PC-9 (cell line): ENCODE measurements at regions not wholly inside any gene's neighbourhood (a gene's known extent, or its start where the extent isn't known, plus 50 kb on each side); places are given as distances from the start of the nearest gene placed in this dataset.

Experiments used
- BruUV-seq: library from RNA; stranded (reverse); fragments of 400-500 nt; replicated peaks from 2 replicates; lab custom pipeline; 2021; lab: Mats Ljungman, UMichigan
- CTCF ChIA-PET: fragments of 300-600 bp; sonication (Branson Sonifier 250); formaldehyde crosslinking; loops from one replicate; lab custom pipeline; 2022; ENCODE audit warnings: antibody characterized with exemption; lab: Charles Lee
- POLR2A ChIA-PET: fragments of 300-600 bp; sonication (Branson Sonifier 250); formaldehyde crosslinking; loops from one replicate; lab custom pipeline; 2022; ENCODE audit warnings: antibody characterized with exemption; ENCODE audit not compliant: unreplicated experiment; lab: Charles Lee
- DNase-seq, 2 experiments: peaks; one replicate each; pipeline versions ENCODE4 v3.0.0 to v3.0.0-alpha.2; 2015 to 2022; ENCODE audit warnings: mixed read lengths in 1 of 2
- H2AFZ ChIP-seq: fragments of 200-600 bp; sonication (generic); 2 replicates; pipeline ENCODE4 v1.8.1; 2017; ENCODE audit warnings: antibody characterized with exemption
- H3F3A ChIP-seq: fragments of 200-600 bp; sonication (generic); 2 replicates; pipeline ENCODE4 v1.8.1; 2017; ENCODE audit warnings: antibody characterized with exemption, mild to moderate bottlenecking, low read depth; ENCODE audit not compliant: insufficient read depth
- H3K27ac ChIP-seq: fragments of 200-600 bp; sonication (generic); 2 replicates; pipeline ENCODE4 v1.6.1; 2016; ENCODE audit warnings: mixed run types
- H3K27me3 ChIP-seq: fragments of 200-600 bp; sonication (generic); 2 replicates; pipeline ENCODE4 v1.6.1; 2016; ENCODE audit warnings: low read depth, mixed run types; ENCODE audit not compliant: insufficient read depth
- H3K36me3 ChIP-seq: fragments of 200-600 bp; sonication (generic); 2 replicates; pipeline ENCODE4 v1.6.1; 2016; ENCODE audit warnings: low read depth, mixed run types
- H3K4me1 ChIP-seq: fragments of 200-600 bp; sonication (generic); replicated peaks from 2 replicates; pipeline ENCODE4 v1.6.1; 2016; ENCODE audit warnings: mixed run types; ENCODE audit not compliant: insufficient read depth
- H3K4me2 ChIP-seq: fragments of 200-600 bp; sonication (generic); 2 replicates; pipeline ENCODE4 v1.6.1; 2017; ENCODE audit warnings: mixed run types
- H3K4me3 ChIP-seq: fragments of 200-600 bp; sonication (generic); 2 replicates; pipeline ENCODE4 v1.6.1; 2016; ENCODE audit warnings: mixed run types
- H3K79me2 ChIP-seq: fragments of 200-600 bp; sonication (generic); 2 replicates; pipeline ENCODE4 v1.6.1; 2017; ENCODE audit warnings: low read depth, mixed run types
- H3K9me2 ChIP-seq: fragments of 200-600 bp; sonication (generic); 2 replicates; pipeline ENCODE4 v1.8.1; 2017; ENCODE audit warnings: mild to moderate bottlenecking; ENCODE audit not compliant: insufficient read depth
- H3K9me3 ChIP-seq: fragments of 200-600 bp; sonication (generic); 2 replicates; pipeline ENCODE4 v1.8.1; 2016; ENCODE audit warnings: low read depth; ENCODE audit not compliant: insufficient read depth
- H4K20me1 ChIP-seq: fragments of 200-600 bp; sonication (generic); 2 replicates; pipeline ENCODE4 v1.8.1; 2017; ENCODE audit not compliant: insufficient read depth
- EZH2 ChIP-seq: fragments of 200-600 bp; sonication (generic); IDR thresholded peaks from 2 replicates; pipeline ENCODE4 v1.8.0; 2017; ENCODE audit warnings: antibody characterized with exemption, low read depth
- intact Hi-C: fragments of 100-400 bp; cut with micrococcal nuclease; formaldehyde crosslinking; loops from one replicate; pipeline ENCODE4 v1.10.0; 2022; ENCODE audit not compliant: unreplicated experiment
- TF ChIP-seq, protein P1 (sequence below): fragments of 200-600 bp; sonication (generic); conservative IDR thresholded peaks from 2 replicates; pipeline ENCODE4 v1.6.1; 2017; ENCODE audit warnings: mixed run types, antibody characterized with exemption, mild to moderate bottlenecking, moderate library complexity

DNA sequence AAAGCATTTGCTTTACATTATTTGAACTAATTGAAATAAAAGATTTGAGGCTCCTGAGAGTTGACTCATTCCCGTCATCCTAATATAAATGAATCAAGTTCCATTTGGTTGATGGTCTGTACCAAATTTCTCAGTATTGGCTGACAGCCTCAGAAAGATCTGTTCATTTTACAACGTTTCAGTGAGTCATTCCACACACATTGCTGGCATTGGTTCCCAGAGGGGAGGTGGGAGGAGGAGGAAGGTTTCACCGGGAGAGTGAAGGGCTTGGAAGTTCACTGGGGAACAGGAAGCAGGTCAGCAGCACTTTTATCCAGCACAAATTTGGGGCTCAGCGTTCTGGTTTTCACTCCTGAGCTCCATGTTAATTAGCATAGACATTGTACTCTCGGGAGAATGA lies 176.7 kb upstream of the CADPS start:
- Histone ChIP-seq H3K27me3 (no peaks in the 10 kb centered on the region), H3K9me2 (no peaks in the 10 kb centered on the region), H3K4me3 (no peak overlapping the region), H2AFZ (no peak overlapping the region), H3F3A (no peaks in the 10 kb centered on the region), H3K9me3 (no peaks in the 10 kb centered on the region), H4K20me1 (no peaks in the 10 kb centered on the region), H3K79me2 (no peaks in the 10 kb centered on the region), H3K4me1 (no peaks in the 10 kb centered on the region), H3K27ac (no peak overlapping the region), H3K4me2 (no peak overlapping the region), H3K36me3 (no peaks in the 10 kb centered on the region)
- POLR2A ChIA-PET: no interaction called here
- no TSS peak for BruUV-seq
- intact Hi-C loops: no loop called here
- CTCF ChIA-PET: no interaction called here
- TF ChIP-seq, protein P1, sequence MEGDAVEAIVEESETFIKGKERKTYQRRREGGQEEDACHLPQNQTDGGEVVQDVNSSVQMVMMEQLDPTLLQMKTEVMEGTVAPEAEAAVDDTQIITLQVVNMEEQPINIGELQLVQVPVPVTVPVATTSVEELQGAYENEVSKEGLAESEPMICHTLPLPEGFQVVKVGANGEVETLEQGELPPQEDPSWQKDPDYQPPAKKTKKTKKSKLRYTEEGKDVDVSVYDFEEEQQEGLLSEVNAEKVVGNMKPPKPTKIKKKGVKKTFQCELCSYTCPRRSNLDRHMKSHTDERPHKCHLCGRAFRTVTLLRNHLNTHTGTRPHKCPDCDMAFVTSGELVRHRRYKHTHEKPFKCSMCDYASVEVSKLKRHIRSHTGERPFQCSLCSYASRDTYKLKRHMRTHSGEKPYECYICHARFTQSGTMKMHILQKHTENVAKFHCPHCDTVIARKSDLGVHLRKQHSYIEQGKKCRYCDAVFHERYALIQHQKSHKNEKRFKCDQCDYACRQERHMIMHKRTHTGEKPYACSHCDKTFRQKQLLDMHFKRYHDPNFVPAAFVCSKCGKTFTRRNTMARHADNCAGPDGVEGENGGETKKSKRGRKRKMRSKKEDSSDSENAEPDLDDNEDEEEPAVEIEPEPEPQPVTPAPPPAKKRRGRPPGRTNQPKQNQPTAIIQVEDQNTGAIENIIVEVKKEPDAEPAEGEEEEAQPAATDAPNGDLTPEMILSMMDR: no peak
- no peak for TF ChIP-seq EZH2
- DNase-seq: no peak

DNA sequence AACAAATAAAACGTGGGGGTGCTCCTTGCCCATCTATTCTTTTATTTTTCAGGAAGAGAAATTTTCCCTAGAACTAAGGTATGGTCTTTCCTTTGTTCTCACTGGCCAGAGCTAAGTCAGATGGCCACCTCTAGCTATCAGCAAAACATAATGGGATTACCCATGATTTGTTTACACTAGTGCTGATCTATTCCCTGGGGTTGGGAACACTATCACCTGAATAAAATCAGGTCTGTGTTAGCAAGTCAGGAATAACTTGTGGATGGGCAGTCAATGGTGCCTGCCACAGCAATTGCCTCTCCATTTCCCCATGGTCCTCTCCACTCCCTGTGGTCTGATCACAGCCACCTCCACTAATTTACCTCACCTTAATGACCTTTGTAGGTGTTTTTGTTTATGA lies 181.7 kb upstream of the CADPS start:
- no peaks in the 10 kb centered on the region for H3F3A ChIP-seq
- H3K79me2 ChIP-seq: no peaks in the 10 kb centered on the region
- no peaks in the 10 kb centered on the region for H3K27me3 ChIP-seq
- intact Hi-C loops: no loop called here
- CTCF ChIA-PET: no interaction called here
- no peaks in the 10 kb centered on the region for H3K4me1 ChIP-seq
- no peaks in the 10 kb centered on the region for H4K20me1 ChIP-seq
- no peaks in the 10 kb centered on the region for H3K36me3 ChIP-seq
- no peak overlapping the region for H3K27ac ChIP-seq
- H3K4me3 ChIP-seq: no peak overlapping the region
- no TSS peak for BruUV-seq
- no peaks in the 10 kb centered on the region for H3K9me2 ChIP-seq
- no peak for DNase-seq
- POLR2A ChIA-PET: no interaction called here
- TF ChIP-seq, protein P1: no peak
- TF ChIP-seq EZH2: no peak
- no peaks in the 10 kb centered on the region for H3K9me3 ChIP-seq
- no peak overlapping the region for H3K4me2 ChIP-seq
- H2AFZ ChIP-seq: no peak overlapping the region

DNA sequence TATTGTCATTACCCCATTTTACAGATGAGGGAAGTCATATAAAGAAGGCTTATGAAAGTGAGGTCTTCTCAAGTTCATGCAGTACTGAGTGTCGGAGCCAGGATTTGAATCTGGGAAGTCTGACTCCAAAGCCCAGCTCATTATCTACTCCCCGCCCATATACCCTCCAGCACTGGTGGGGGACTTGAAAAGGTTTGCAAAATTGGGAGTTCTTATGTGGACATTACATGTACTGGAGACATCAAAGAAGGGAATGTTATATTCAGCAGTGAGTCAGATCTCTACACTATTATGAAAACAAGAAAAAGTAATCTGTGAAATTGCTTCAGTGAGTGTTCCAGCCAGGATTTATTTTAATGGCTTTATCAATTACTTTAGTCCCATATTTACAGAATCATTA lies 185.2 kb upstream of the CADPS start:
- Histone ChIP-seq H3K9me2 (no peaks in the 10 kb centered on the region), H3K27ac (no peak overlapping the region), H3K36me3 (no peaks in the 10 kb centered on the region), H3K79me2 (no peaks in the 10 kb centered on the region), H3K4me2 (no peak overlapping the region), H3K4me3 (no peak overlapping the region), H4K20me1 (no peaks in the 10 kb centered on the region), H3F3A (no peaks in the 10 kb centered on the region), H2AFZ (no peak overlapping the region), H3K27me3 (no peaks in the 10 kb centered on the region), H3K4me1 (no peaks in the 10 kb centered on the region), H3K9me3 (no peaks in the 10 kb centered on the region)
- intact Hi-C loops: no loop called here
- TF ChIP-seq, protein P1: no peak
- TF ChIP-seq EZH2: no peak
- POLR2A ChIA-PET: no interaction called here
- CTCF ChIA-PET: no interaction called here
- BruUV-seq: no TSS peak
- no peak for DNase-seq
